ENCODE measurements at regions not wholly inside any gene's neighbourhood (a gene's known extent, or its start where the extent isn't known, plus 50 kb on each side); places are given as distances from the start of the nearest gene placed in this dataset.
A peak's percentile ranks its signal among the peaks of the same experiment; 100 is the strongest.

- TF ChIP-seq, protein P1, sequence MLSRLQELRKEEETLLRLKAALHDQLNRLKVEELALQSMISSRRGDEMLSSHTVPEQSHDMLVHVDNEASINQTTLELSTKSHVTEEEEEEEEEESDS (CRISPR knock-in tag; IDR thresholded peaks at IDR 0.05; ENCODE audit: borderline replicate concordance), result no peak
- TF ChIP-seq SAFB2 (CRISPR knock-in tag; IDR thresholded peaks at IDR 0.05; ENCODE audit: borderline replicate concordance, low read depth) (no peak), FOSL2 (CRISPR knock-in tag; IDR thresholded peaks at IDR 0.05) (peak; percentile 45; the same call in 1 of the 2 replicates), MNT (IDR thresholded peaks at IDR 0.05) (no peak), ZKSCAN5 (CRISPR knock-in tag; IDR thresholded peaks at IDR 0.05) (no peak), RFXANK (CRISPR knock-in tag; IDR thresholded peaks at IDR 0.05) (no peak), ONECUT2 (CRISPR knock-in tag; IDR thresholded peaks at IDR 0.05) (no peak), PRDM4 (CRISPR knock-in tag; IDR thresholded peaks at IDR 0.05; ENCODE audit: borderline replicate concordance) (no peak), MED1 (CRISPR knock-in tag; IDR thresholded peaks at IDR 0.05) (0 out of 2 replicates have a peak, but pooled peaks have one; percentile 15)
- TF ChIP-seq, protein P2, sequence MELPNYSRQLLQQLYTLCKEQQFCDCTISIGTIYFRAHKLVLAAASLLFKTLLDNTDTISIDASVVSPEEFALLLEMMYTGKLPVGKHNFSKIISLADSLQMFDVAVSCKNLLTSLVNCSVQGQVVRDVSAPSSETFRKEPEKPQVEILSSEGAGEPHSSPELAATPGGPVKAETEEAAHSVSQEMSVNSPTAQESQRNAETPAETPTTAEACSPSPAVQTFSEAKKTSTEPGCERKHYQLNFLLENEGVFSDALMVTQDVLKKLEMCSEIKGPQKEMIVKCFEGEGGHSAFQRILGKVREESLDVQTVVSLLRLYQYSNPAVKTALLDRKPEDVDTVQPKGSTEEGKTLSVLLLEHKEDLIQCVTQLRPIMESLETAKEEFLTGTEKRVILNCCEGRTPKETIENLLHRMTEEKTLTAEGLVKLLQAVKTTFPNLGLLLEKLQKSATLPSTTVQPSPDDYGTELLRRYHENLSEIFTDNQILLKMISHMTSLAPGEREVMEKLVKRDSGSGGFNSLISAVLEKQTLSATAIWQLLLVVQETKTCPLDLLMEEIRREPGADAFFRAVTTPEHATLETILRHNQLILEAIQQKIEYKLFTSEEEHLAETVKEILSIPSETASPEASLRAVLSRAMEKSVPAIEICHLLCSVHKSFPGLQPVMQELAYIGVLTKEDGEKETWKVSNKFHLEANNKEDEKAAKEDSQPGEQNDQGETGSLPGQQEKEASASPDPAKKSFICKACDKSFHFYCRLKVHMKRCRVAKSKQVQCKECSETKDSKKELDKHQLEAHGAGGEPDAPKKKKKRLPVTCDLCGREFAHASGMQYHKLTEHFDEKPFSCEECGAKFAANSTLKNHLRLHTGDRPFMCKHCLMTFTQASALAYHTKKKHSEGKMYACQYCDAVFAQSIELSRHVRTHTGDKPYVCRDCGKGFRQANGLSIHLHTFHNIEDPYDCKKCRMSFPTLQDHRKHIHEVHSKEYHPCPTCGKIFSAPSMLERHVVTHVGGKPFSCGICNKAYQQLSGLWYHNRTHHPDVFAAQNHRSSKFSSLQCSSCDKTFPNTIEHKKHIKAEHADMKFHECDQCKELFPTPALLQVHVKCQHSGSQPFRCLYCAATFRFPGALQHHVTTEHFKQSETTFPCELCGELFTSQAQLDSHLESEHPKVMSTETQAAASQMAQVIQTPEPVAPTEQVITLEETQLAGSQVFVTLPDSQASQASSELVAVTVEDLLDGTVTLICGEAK (IDR thresholded peaks at IDR 0.05), result no peak
- TF ChIP-seq, protein P2 (CRISPR knock-in tag; IDR thresholded peaks at IDR 0.05), result no peak
These were observed 156.1 kb downstream of the FGF1 start (continued) for GRCh38 chr5:142529626-142530278.
